ENCODE measurements at regions not wholly inside any gene's neighbourhood (a gene's known extent, or its start where the extent isn't known, plus 50 kb on each side); places are given as distances from the start of the nearest gene placed in this dataset.

DNA sequence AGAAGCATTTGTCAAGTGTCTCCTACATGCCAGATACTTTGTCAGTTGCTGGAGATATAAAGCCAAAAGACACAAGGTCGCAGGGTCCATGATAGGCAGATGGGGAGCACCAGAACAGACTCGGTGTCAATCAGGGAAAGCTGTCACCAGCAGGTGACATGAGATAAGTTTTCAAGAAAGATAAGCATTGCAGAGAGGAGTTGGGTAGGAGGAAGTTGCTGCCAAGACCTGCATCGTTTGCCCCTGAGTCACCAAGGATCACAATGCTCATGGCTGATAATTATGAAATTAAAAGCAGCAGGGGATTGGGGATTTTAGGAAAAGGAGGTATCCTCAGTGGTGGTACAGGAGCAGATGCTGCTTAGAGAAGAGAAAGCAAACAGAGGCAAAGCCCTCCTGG, 551.1 kb upstream of the CDH11 start:
- peak overlapping the region; percentile 26 for H3K27ac ChIP-seq (ENCODE audit: poor library complexity, severe bottlenecking)
- H3K9me3 ChIP-seq (ENCODE audit: severe bottlenecking), result peaks cover 3% of the 10 kb centered on the region
- no peaks in the 10 kb centered on the region for H3K36me3 ChIP-seq (ENCODE audit: low read depth)
- TF ChIP-seq, protein P1, sequence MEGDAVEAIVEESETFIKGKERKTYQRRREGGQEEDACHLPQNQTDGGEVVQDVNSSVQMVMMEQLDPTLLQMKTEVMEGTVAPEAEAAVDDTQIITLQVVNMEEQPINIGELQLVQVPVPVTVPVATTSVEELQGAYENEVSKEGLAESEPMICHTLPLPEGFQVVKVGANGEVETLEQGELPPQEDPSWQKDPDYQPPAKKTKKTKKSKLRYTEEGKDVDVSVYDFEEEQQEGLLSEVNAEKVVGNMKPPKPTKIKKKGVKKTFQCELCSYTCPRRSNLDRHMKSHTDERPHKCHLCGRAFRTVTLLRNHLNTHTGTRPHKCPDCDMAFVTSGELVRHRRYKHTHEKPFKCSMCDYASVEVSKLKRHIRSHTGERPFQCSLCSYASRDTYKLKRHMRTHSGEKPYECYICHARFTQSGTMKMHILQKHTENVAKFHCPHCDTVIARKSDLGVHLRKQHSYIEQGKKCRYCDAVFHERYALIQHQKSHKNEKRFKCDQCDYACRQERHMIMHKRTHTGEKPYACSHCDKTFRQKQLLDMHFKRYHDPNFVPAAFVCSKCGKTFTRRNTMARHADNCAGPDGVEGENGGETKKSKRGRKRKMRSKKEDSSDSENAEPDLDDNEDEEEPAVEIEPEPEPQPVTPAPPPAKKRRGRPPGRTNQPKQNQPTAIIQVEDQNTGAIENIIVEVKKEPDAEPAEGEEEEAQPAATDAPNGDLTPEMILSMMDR (IDR thresholded peaks at IDR 0.05; ENCODE audit: poor library complexity, severe bottlenecking), result no peak
- H3K27me3 ChIP-seq (ENCODE audit: insufficient read depth, poor library complexity, severe bottlenecking), result no peaks in the 10 kb centered on the region
- H3K4me1 ChIP-seq (ENCODE audit: insufficient read depth, poor library complexity, severe bottlenecking), result peaks cover 9% of the 10 kb centered on the region
- ATAC-seq (ENCODE audit: low read depth), result peak; percentile 88
- no peak for DNase-seq (ENCODE audit: low spot score)
- H3K4me3 ChIP-seq (ENCODE audit: severe bottlenecking), result no peak overlapping the region

DNA sequence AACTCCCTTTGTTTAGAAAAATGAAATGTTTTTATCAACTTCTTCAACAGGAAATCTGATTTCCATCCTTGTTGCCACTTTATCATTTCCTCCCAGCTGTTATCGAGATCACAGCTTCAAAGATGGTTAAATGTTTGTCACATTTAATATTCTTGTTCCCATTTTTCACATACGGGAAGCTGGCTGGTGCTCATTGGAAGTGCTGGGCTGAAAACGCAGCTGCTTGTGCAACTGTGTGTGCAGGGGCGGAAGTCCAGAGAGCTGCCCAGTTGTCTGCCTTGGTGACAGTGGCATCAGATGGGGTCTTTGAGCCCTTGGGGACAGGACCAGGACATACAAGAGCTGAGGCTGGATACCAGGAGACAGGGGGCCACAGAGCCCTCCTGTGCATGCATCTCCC, 549.2 kb upstream of the CDH11 start:
- Histone ChIP-seq H3K4me3 (ENCODE audit: severe bottlenecking) (no peak overlapping the region), H3K27ac (ENCODE audit: poor library complexity, severe bottlenecking) (no peak overlapping the region), H3K4me1 (ENCODE audit: insufficient read depth, poor library complexity, severe bottlenecking) (peaks cover 19% of the 10 kb centered on the region), H3K27me3 (ENCODE audit: insufficient read depth, poor library complexity, severe bottlenecking) (no peaks in the 10 kb centered on the region), H3K36me3 (ENCODE audit: low read depth) (no peaks in the 10 kb centered on the region), H3K9me3 (ENCODE audit: severe bottlenecking) (peaks cover 3% of the 10 kb centered on the region)
- DNase-seq (ENCODE audit: low spot score), result no peak
- ATAC-seq (ENCODE audit: low read depth), result no peak
- TF ChIP-seq, protein P1 (IDR thresholded peaks at IDR 0.05; ENCODE audit: poor library complexity, severe bottlenecking), result no peak

DNA sequence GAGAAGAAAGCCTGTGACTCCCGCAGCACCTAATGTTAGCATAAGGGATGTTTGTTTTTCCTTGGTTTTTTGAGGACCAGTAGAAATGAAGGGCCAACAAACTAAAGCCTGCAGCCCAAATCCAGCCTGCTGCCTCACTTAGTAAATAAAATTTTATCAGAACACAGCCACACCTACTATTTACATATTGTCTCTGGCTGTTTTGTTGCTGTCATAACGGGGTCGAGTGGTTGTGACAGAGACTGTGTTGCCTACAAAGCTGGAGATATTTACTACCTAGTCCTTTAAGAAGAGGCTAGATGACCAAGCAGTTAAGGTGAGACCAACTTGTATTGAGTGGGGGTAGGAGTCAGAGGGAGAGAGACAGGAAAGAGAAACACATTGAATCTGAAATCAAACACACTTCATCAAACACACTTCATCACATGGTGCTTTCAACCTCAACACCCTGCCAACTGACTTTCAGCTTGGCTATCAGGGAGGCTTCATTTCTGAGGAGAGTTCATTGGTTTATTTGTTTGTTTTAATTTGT, 546.3 kb upstream of the CDH11 start:
- Histone ChIP-seq H3K36me3 (ENCODE audit: low read depth) (no peaks in the 10 kb centered on the region), H3K27me3 (ENCODE audit: insufficient read depth, poor library complexity, severe bottlenecking) (no peaks in the 10 kb centered on the region), H3K4me3 (ENCODE audit: severe bottlenecking) (no peak overlapping the region), H3K9me3 (ENCODE audit: severe bottlenecking) (peaks cover 3% of the 10 kb centered on the region), H3K27ac (ENCODE audit: poor library complexity, severe bottlenecking) (no peak overlapping the region), H3K4me1 (ENCODE audit: insufficient read depth, poor library complexity, severe bottlenecking) (peaks cover 30% of the 10 kb centered on the region)
- no peak for DNase-seq (ENCODE audit: low spot score)
- ATAC-seq (ENCODE audit: low read depth), result no peak
- TF ChIP-seq, protein P1 (IDR thresholded peaks at IDR 0.05; ENCODE audit: poor library complexity, severe bottlenecking), result no peak

DNA sequence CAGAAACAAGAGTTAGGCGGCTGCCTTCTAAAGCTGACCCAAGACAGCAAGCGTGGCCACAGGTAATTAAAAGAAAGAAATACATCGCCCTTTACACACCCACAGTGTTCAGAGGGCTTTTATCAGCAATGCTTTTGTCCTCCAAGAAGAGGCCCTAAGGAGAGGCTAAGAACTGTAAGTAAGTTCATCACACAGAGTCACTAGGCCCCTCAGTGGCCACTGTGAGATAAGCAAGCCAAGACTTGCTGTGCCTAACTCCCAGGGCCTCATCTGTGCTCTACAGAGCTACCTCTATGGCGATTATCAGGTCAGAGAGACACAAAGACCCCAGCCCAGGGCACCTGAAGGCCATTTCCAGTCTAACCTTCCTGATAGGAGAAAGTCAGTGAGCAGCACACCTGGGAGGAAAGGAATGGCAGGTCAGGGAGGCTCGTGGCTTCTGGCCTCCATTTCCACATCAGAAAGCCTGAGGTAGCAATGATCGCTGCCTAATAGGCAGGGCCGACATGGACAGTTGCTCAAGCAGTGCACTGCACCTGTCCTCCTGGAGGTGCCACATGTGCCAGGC, 545.2 kb upstream of the CDH11 start:
- H3K4me1 ChIP-seq (ENCODE audit: insufficient read depth, poor library complexity, severe bottlenecking), result peaks cover 25% of the 10 kb centered on the region
- no peaks in the 10 kb centered on the region for H3K27me3 ChIP-seq (ENCODE audit: insufficient read depth, poor library complexity, severe bottlenecking)
- peaks cover 3% of the 10 kb centered on the region for H3K9me3 ChIP-seq (ENCODE audit: severe bottlenecking)
- TF ChIP-seq, protein P1 (IDR thresholded peaks at IDR 0.05; ENCODE audit: poor library complexity, severe bottlenecking), result peak; percentile 35
- ATAC-seq (ENCODE audit: low read depth) (peak; percentile 55; the same call in 2 of the 3 replicates), DNase-seq (ENCODE audit: low spot score) (no peak)
- no peak overlapping the region for H3K4me3 ChIP-seq (ENCODE audit: severe bottlenecking)
- H3K27ac ChIP-seq (ENCODE audit: poor library complexity, severe bottlenecking), result peak overlapping the region; percentile 63
- no peaks in the 10 kb centered on the region for H3K36me3 ChIP-seq (ENCODE audit: low read depth)
